ENCODE measurements at regions not wholly inside any gene's neighbourhood (a gene's known extent, or its start where the extent isn't known, plus 50 kb on each side); places are given as distances from the start of the nearest gene placed in this dataset.

DNA sequence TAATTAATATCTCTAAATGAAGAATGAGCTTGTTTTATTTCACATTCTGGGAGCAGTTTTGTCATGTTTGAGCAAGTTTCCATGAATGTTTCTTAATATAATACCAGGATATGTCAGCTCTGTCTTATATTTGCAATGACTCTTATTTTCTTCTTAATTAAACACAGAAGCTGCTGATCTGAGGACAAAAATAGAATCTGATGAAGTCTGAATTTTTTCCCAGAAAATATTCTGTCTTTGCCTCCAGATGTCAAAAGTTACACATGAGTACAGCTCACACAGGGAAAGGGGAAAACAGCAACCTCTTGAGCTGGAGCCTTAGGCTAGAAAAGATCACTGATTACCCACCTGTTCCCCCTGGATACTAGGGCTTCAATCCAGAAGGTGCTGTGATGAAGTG is 606.6 kb upstream of the SYT4 start:
- DNase-seq (ENCODE audit: low spot score): no peak

- DNase-seq (ENCODE audit: low spot score): no peak
These were observed 609.1 kb upstream of the SYT4 start for GRCh38 chr18:43886341-43886740.

- DNase-seq (ENCODE audit: low spot score): no peak
These were observed 610.2 kb upstream of the SYT4 start for GRCh38 chr18:43887491-43887890.

DNA sequence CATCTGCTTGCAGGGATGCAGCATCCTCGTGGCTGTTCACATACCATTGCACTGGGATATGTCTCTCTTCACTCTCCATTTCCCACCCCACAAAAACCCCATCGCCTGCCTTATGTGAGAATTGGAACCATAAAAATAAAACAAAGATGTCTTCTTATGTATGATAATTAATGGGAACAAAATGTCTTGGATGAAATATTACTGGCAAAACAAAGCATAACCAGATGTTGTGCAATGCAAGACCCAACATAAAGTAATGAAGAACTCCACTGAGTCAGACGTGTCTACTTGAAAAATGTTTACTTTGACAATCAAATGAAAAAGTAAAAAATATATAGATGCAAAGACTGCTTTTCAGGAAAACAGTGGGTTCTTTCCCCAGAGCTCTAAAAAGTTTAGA is 611.3 kb upstream of the SYT4 start:
- no peak for DNase-seq (ENCODE audit: low spot score)

GRCh38 chr18:43893001-43893637 is 615.8 kb upstream of the SYT4 start:
- peak; percentile 52 for DNase-seq (ENCODE audit: low spot score)

GRCh38 chr18:43904209-43904837 is 627.0 kb upstream of the SYT4 start:
- DNase-seq (ENCODE audit: low spot score): no peak

DNA sequence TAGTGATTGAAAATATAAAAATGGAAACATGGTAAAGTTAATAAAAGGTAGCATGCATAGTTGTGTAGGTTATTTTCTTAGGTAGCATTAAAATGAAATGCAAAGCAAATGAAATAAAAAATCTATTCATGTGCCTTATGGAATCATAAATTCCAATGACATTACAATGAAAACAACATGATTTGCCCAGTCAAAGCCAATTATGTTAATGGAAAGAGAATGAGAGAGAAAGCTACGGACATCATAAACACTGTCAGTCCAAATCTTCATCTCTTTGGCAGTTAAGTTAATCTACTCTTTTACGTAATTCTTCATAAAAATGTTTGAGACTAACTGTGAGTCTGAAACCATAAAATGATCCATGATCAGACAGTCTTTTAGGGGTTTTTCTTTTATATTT is 636.7 kb upstream of the SYT4 start:
- no peak for DNase-seq (ENCODE audit: low spot score)

DNA sequence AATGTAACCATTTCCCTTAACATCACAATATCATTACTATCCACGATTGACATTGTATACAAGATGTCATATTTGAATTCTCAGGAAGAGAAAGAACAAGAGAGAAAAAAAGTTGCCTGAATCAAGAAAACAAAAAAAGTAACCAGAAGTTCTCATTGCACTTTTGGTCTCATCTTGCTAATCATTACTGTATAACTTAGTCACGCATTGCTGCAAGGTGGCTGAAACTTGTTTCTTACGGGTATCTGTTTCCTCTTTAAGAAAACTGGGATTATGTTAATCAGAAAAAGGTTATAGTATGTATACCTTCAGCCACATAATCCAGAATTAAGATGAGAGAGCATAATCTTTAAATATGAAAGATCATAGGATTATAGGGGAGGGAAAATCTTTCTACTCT is 639.7 kb upstream of the SYT4 start:
- DNase-seq (ENCODE audit: low spot score): no peak

GRCh38 chr18:43917520-43917919 is 640.2 kb upstream of the SYT4 start:
- no peak for DNase-seq (ENCODE audit: low spot score)

DNA sequence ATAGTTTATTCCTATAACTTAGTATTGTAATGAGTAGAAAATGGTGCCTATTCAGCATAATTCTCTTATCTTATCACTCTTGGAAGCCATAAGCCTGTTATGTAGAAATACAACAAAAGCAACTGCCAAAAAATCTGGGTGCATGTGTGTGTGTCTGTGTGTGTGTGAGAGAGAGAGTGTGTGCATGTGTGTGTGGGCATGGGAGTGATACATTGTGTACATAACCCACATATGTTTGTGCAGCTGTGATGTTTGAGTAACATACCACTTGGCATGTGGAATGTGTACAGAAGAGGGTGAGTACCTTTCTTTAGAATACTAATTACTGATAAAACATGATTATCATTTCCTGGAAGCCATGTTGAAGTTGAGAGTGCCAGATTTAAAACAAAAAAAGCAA is 642.3 kb upstream of the SYT4 start:
- no peak for DNase-seq (ENCODE audit: low spot score)

GRCh38 chr18:43931439-43931838 is 654.1 kb upstream of the SYT4 start:
- no peak for DNase-seq (ENCODE audit: low spot score)

GRCh38 chr18:43932140-43932539 is 654.9 kb upstream of the SYT4 start:
- no peak for DNase-seq (ENCODE audit: low spot score)

GRCh38 chr18:43933177-43933576 is 655.9 kb upstream of the SYT4 start:
- DNase-seq (ENCODE audit: low spot score): no peak

- DNase-seq (ENCODE audit: low spot score): no peak
These were observed 657.0 kb upstream of the SYT4 start for GRCh38 chr18:43934322-43934721.

DNA sequence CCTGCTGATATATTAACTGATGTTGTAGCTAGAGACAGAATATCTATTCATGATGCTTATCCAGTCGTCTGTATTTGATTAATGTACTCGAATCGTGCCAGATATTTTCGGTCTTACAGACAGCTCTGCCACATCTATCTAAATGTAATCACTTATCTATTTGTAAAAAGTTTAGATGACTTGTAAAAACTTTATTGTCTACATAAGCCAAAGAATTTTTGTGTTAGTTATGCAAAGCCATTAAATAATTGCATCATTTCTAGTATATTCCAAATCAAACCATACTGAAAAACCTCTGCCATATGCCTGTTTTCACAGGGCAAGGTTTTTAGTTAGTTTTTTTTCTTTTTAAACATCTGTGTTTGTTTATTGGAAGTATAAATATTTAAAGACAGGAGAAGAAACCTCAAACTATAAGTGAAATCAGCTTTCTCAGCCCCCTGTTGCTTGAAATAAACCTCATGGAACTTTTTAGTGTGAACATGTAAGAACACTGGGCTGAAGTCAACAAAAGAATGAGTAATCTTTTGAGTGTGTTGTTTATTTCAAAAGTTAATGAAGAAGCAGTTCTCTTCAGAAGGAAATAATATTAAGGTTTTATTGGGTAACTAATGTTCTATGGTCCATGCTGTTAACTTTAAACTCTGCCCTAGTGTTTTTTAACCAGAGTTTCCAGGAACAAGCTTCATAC is 657.6 kb upstream of the SYT4 start:
- no peak for DNase-seq (ENCODE audit: low spot score)

DNA sequence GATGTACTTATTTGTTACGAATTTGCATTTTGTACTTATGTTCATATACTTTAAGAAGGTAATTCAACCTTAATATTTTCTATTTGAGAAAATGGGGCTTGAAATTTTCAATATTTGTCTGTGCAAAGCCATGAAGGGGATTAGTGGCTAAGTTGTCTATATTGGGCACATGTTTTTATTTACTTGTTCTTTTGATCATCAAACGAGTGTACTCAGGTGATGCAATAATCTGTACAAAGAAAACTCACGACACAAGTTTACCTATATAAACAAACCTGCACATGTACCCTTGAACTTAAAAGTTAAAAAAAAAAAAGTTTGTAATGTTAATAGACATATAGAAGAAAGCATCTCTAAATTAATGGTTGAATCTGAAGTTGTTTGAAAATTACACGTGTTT is 658.9 kb upstream of the SYT4 start:
- no peak for DNase-seq (ENCODE audit: low spot score)

GRCh38 chr18:43949291-43949690 is 672.0 kb upstream of the SYT4 start:
- no peak for DNase-seq (ENCODE audit: low spot score)

- no peak for DNase-seq (ENCODE audit: low spot score)
These were observed 672.8 kb upstream of the SYT4 start for GRCh38 chr18:43950062-43950461.

DNA sequence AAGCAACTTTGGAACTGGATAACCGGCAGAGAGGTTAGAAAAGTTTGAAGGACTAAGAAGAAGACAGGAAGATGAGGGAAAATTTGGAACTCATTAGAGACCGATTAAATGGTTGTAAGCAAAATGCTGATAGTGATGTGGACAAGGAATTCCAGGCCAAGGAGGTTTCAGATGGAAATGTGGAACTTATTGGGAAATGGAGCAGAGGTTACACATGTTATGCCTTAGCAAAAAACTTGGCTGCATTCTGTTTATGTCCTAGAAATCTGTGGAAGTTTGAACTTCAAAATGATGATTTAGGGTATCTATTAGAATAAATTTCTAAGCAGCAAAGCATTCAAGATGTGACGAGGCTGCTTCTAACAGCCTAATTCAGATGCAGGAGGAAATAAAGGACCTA is 675.1 kb upstream of the SYT4 start:
- no peak for DNase-seq (ENCODE audit: low spot score)

DNA sequence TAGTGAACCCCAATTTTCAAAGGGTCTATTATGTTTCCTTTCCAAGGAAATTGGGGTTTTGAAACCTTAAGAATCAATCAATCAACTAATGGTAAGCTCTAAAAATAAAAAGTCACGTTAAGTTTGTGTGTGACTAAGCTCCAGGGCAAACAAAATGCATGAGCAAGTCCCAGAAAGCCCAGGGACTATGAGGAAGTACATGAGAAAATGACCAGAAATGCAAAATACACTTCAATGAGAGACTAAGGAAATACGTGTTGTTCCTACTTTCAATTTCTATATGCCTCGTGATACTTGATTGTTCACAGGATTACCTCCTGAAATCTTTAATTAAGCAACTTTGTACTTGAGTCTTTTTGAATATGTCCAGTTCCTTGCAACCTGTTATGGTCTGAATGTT is 684.4 kb upstream of the SYT4 start:
- no peak for DNase-seq (ENCODE audit: low spot score)

- DNase-seq (ENCODE audit: low spot score): no peak
These were observed 687.4 kb upstream of the SYT4 start for GRCh38 chr18:43964666-43965065.

GRCh38 chr18:43965691-43966090 is 688.4 kb upstream of the SYT4 start:
- no peak for DNase-seq (ENCODE audit: low spot score)

GRCh38 chr18:43970656-43971055 is 693.4 kb upstream of the SYT4 start:
- DNase-seq (ENCODE audit: low spot score): peak; percentile 0

- no peak for DNase-seq (ENCODE audit: low spot score)
These were observed 700.9 kb upstream of the SYT4 start for GRCh38 chr18:43978174-43978573.
